T-helper 1 cell treated with Interleukin-12 subunit alpha and Interleukin-12 subunit beta and Interleukin-4 antibody, amounts not matched to agents 30 μg/mL and 1 μg/mL, for 36 hours (primary cell): ENCODE measurements at regions not wholly inside any gene's neighbourhood (a gene's known extent, or its start where the extent isn't known, plus 50 kb on each side); places are given as distances from the start of the nearest gene placed in this dataset.

Experiments used
- H3K27ac Mint-ChIP-seq: one replicate; pipeline ENCODE4 v1.8.0; 2021; ENCODE audit warnings: mild to moderate bottlenecking, mixed read lengths
- H3K27me3 Mint-ChIP-seq: one replicate; pipeline ENCODE4 v1.8.0; 2021; ENCODE audit warnings: low read depth, mixed read lengths
- H3K36me3 Mint-ChIP-seq: one replicate; pipeline ENCODE4 v1.8.0; 2021; ENCODE audit warnings: low read depth, mixed read lengths
- H3K4me1 Mint-ChIP-seq: one replicate; pipeline ENCODE4 v1.8.0; 2021; ENCODE audit warnings: low read depth, mixed read lengths
- H3K4me3 Mint-ChIP-seq: one replicate; pipeline ENCODE4 v1.8.0; 2021; ENCODE audit warnings: mild to moderate bottlenecking, moderate library complexity, mixed read lengths
- H3K9me3 Mint-ChIP-seq: one replicate; pipeline ENCODE4 v1.8.0; 2021; ENCODE audit warnings: mixed read lengths

- Mint-ChIP-seq H3K4me3 (no peak overlapping the region), H3K9me3 (peaks cover 17% of the 10 kb centered on the region), H3K4me1 (no peaks in the 10 kb centered on the region), H3K36me3 (no peaks in the 10 kb centered on the region), H3K27ac (no peak overlapping the region), H3K27me3 (no peaks in the 10 kb centered on the region)
These were observed 1363.9 kb upstream of the CRIM1 start for GRCh38 chr2:34991508-34992274.

DNA sequence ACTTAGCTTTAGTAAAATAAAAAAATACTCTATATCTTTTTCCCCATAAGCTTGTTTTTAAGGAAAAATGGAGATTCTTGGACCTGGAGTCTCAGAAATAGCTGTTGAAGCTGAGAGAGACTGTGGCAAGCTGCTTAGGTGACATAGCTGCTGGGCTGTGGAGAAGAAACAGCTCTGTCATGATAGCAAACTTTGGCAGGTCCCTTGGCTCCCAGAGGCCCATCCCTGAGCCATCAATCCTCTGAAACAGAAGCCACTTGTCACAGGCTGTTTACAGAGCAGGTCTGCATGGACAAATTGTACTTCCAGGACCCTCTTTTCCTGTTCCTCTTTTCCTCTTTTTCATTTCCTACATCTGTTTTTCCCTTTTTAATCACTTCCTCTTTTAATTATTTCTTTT is 1370.1 kb upstream of the CRIM1 start:
- no peaks in the 10 kb centered on the region for H3K27me3 Mint-ChIP-seq
- no peaks in the 10 kb centered on the region for H3K9me3 Mint-ChIP-seq
- no peak overlapping the region for H3K27ac Mint-ChIP-seq
- H3K4me1 Mint-ChIP-seq = no peaks in the 10 kb centered on the region
- H3K4me3 Mint-ChIP-seq = no peak overlapping the region
- no peaks in the 10 kb centered on the region for H3K36me3 Mint-ChIP-seq

- H3K4me1 Mint-ChIP-seq = no peaks in the 10 kb centered on the region
- H3K4me3 Mint-ChIP-seq = no peak overlapping the region
- no peaks in the 10 kb centered on the region for H3K27me3 Mint-ChIP-seq
- no peak overlapping the region for H3K27ac Mint-ChIP-seq
- H3K36me3 Mint-ChIP-seq = no peaks in the 10 kb centered on the region
- no peaks in the 10 kb centered on the region for H3K9me3 Mint-ChIP-seq
These were observed 1374.9 kb upstream of the CRIM1 start for GRCh38 chr2:34980689-34981088.

DNA sequence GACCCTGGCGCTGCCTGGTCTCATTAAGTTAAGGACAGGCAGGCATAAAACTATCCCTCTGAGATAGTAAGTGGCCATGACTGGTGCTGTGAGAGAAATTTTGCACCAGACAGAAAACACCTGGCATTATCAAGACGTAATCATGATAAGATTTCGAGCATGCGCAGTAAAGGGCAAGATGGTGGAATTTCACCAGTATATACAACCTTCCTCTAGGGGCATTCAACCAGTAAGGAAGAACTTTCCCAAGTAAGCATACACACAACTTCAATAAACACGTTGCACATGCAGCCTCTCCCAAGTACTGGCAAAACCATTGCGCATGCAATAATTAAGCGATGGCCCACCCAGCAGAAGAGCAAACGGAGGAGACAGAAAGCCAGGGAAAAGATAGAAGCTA is 1376.4 kb upstream of the CRIM1 start:
- Mint-ChIP-seq H3K36me3 (no peaks in the 10 kb centered on the region), H3K9me3 (peaks cover 3% of the 10 kb centered on the region), H3K27ac (no peak overlapping the region), H3K4me3 (no peak overlapping the region), H3K27me3 (no peaks in the 10 kb centered on the region), H3K4me1 (no peaks in the 10 kb centered on the region)

DNA sequence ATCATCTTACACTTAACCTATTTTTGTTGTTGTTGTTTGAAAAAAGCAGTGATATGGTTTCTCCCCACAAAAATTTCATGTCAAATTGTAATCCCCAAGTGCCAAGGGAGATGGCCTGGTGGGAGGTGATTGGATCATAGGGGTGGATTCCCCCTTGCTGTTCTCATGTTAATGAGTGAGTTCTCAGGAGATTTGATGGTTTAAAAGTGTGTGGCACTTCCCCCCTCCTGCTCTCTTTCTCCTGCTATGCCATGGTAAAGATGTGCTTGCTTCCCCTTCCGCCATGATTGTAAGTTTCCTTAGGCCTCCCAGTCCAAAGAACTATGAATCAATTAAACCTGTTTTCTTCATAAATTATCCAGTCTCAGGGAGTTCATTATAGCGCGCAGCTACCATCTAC is 1362.7 kb upstream of the FAM98A start:
- H3K27me3 Mint-ChIP-seq = no peaks in the 10 kb centered on the region
- no peaks in the 10 kb centered on the region for H3K36me3 Mint-ChIP-seq
- H3K9me3 Mint-ChIP-seq = no peaks in the 10 kb centered on the region
- no peak overlapping the region for H3K4me3 Mint-ChIP-seq
- H3K27ac Mint-ChIP-seq = no peak overlapping the region
- no peaks in the 10 kb centered on the region for H3K4me1 Mint-ChIP-seq

DNA sequence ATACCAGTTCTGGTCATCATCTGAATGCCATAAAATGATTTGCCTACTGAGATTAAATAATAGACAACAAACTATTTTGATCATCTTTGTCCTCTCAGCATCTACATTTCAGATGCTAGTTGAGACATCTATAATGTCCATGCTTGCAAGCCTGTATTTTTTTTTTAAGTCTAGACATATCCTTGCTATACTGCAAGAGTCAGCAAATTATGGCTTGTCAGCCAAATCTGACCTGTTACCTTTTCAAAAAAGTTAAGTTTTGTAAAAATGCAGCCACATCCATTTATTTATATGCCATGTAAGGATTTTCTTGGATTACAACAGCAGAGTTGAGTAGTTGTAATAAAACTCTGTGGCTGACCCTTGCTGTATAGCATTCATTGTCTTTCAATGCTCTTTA is 1355.7 kb upstream of the FAM98A start:
- Mint-ChIP-seq H3K27me3 (no peaks in the 10 kb centered on the region), H3K27ac (no peak overlapping the region), H3K4me3 (no peak overlapping the region), H3K9me3 (peaks cover 7% of the 10 kb centered on the region), H3K4me1 (no peaks in the 10 kb centered on the region), H3K36me3 (no peaks in the 10 kb centered on the region)

DNA sequence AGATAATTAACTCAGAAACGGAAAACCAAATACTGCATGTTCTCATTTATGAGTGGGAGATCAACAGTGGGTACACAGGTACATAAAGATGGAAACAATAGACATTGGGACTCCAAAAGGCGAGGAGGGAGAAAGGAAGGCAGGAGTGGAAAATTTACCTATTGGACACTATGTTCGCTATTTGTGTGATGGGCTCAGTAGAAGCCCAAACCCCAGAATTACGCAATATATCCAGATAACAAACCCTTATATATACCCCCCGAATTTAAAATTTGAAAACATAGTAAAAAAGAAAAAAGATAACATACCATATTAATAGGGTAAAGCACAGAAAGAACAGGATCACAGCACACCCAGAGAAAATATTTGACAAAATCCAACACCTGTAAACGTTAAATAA is 1351.7 kb upstream of the FAM98A start:
- no peaks in the 10 kb centered on the region for H3K4me1 Mint-ChIP-seq
- no peaks in the 10 kb centered on the region for H3K36me3 Mint-ChIP-seq
- H3K27me3 Mint-ChIP-seq = no peaks in the 10 kb centered on the region
- H3K9me3 Mint-ChIP-seq = peaks cover 20% of the 10 kb centered on the region
- H3K4me3 Mint-ChIP-seq = no peak overlapping the region
- H3K27ac Mint-ChIP-seq = no peak overlapping the region

- no peak overlapping the region for H3K4me3 Mint-ChIP-seq
- peaks cover 20% of the 10 kb centered on the region for H3K9me3 Mint-ChIP-seq
- no peaks in the 10 kb centered on the region for H3K27me3 Mint-ChIP-seq
- H3K4me1 Mint-ChIP-seq = no peaks in the 10 kb centered on the region
- H3K27ac Mint-ChIP-seq = no peak overlapping the region
- no peaks in the 10 kb centered on the region for H3K36me3 Mint-ChIP-seq
These were observed 1350.2 kb upstream of the FAM98A start for GRCh38 chr2:34949316-34949715.

DNA sequence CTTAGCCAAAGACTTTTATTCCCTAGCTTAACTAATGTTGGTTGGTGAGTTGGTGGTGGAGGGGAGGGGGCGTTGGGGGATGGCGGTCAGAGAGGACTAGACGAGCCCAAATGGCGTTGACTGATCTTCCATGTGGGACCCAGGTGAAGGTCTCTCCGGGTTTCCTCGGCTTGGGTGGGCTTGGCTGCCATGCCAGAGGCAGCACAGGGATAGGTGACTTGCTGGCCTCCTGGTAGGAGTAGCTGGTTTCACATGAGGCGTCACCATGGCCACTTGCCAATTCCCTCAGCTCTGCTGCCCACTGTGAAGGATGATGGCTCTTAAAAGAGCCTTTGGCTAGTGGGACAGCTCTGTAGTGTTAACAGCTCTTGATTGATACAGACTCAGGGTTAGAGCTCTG is 1337.0 kb upstream of the FAM98A start:
- Mint-ChIP-seq H3K36me3 (no peaks in the 10 kb centered on the region), H3K4me1 (no peaks in the 10 kb centered on the region), H3K9me3 (peaks cover 16% of the 10 kb centered on the region), H3K27ac (no peak overlapping the region), H3K27me3 (no peaks in the 10 kb centered on the region), H3K4me3 (no peak overlapping the region)

DNA sequence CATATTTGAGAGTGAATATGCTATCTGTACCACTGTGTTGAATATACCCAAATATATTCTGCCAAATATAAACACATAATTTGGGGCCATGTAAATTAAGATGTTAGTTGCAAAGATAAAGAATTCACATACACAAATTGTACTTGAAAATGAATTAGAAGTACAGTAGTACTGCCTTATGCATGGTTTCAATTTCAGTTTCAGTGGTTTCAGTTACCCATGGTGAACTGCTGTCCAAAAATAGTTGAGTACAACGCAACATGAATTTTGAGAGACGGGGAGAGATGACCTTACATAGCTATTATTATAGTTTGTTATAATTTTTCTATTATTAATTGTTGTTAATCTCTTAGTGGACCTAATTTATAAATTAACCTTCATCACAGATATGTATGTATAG is 1313.0 kb upstream of the FAM98A start:
- Mint-ChIP-seq H3K27me3 (no peaks in the 10 kb centered on the region), H3K27ac (no peak overlapping the region), H3K36me3 (no peaks in the 10 kb centered on the region), H3K4me1 (no peaks in the 10 kb centered on the region), H3K9me3 (peaks cover 14% of the 10 kb centered on the region), H3K4me3 (no peak overlapping the region)

DNA sequence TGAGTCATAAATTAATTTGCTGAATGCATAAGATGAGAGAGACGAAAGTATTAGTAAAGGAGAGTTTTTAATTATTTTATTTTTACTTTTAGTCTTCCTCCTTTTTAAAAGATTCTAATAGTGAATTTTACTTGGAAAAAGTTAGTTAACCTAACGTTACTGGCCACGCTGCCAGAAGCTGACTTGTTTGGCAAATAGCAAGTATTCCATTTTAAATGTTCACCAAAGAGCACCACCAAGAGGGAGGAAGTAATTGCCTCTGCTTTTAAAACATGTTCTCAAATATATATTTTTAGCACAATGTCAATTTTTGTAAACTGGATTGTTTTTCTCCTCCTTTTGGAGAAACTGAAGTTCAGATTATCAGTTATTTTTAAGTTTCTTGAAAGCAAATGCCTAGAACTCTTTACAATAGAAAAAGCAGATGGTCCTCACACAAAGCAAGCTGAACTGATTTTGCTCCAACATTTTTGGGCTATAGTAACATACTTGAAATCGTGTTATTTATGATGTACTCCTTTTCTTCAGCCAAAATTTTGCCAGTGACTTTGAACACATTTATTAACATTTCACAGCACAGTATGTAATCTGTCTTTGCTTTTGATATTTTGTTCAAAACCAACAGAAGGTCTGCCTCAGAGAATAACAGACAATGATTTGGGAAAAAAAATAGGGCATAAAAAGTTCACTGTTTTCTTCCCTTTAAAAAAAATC is 1311.0 kb upstream of the FAM98A start:
- Mint-ChIP-seq H3K9me3 (peaks cover 10% of the 10 kb centered on the region), H3K4me3 (no peak overlapping the region), H3K36me3 (no peaks in the 10 kb centered on the region)

DNA sequence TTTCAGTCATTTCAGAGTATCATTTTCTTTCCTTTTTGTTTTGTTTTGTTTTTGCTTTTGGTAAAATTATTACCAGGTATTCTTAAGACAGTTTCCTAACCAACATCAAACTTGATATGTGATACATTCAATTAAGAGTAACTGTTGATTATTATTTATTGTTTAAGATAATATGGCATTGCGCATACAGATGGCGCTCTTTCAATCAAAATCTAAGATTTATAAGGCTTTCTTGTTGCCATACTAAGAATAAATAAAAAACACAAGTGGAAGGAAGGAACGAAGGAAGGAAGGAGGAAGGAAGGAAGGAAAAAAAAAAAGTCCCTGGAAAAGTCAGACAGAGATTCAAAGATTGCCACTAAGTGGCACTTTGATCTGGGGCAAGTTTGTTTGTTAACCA is 1308.7 kb upstream of the FAM98A start:
- Mint-ChIP-seq H3K36me3 (no peaks in the 10 kb centered on the region), H3K27me3 (no peaks in the 10 kb centered on the region), H3K4me3 (no peak overlapping the region), H3K9me3 (peaks cover 3% of the 10 kb centered on the region), H3K4me1 (no peaks in the 10 kb centered on the region), H3K27ac (no peak overlapping the region)

More for the DNA sequence above, 1311.0 kb upstream of the FAM98A start:
- H3K27ac Mint-ChIP-seq = no peak overlapping the region
- H3K4me1 Mint-ChIP-seq = no peaks in the 10 kb centered on the region
- no peaks in the 10 kb centered on the region for H3K27me3 Mint-ChIP-seq

DNA sequence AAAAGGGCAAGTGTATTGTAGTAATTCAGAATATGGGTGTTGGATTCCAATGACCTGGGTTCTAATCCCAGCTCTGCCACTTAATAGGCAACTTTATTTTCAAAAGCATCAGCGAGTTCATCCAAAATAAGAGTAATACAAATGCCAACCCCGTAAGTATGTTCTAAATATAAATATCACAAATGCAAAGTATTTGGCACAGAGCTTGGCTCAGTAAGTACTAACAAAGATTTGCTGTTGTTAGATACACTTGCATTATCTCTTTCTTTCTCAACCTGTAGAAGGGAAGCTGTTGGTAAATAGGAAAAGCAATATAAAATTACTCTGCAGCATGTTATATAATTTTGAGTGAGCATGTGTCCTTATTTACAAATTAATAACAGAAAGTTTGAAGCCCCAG is 1302.6 kb upstream of the FAM98A start:
- H3K4me1 Mint-ChIP-seq = no peaks in the 10 kb centered on the region

GRCh38 chr2:34899079-34899478 is 1300.0 kb upstream of the FAM98A start:
- H3K36me3 Mint-ChIP-seq = no peaks in the 10 kb centered on the region
- H3K27ac Mint-ChIP-seq = no peak overlapping the region
- H3K9me3 Mint-ChIP-seq = no peaks in the 10 kb centered on the region
- H3K27me3 Mint-ChIP-seq = no peaks in the 10 kb centered on the region
- no peak overlapping the region for H3K4me3 Mint-ChIP-seq
- H3K4me1 Mint-ChIP-seq = no peaks in the 10 kb centered on the region

More for the DNA sequence above, 1302.6 kb upstream of the FAM98A start:
- no peaks in the 10 kb centered on the region for H3K36me3 Mint-ChIP-seq
- H3K4me3 Mint-ChIP-seq = no peak overlapping the region
- no peaks in the 10 kb centered on the region for H3K9me3 Mint-ChIP-seq
- no peak overlapping the region for H3K27ac Mint-ChIP-seq
- H3K27me3 Mint-ChIP-seq = no peaks in the 10 kb centered on the region

DNA sequence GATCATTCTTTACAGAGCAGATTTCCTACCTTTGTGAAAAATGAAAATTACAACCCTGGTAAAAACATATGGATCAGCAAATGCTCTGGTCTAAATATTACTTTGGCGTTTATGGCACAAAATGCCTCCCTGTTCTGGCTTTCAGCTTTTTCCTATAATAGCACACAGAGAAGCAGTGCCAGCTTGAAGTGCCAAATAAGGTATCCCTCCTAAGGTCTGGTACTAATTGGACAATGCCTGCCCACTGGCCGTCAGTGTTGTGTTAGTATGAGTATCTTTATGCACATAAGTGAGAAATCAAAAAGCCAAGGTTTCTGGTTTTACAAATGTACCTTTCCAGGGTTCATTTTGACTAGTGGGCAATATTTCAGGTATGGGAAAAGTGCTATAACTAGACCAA is 1293.7 kb upstream of the FAM98A start:
- no peaks in the 10 kb centered on the region for H3K36me3 Mint-ChIP-seq
- no peak overlapping the region for H3K4me3 Mint-ChIP-seq
- H3K27me3 Mint-ChIP-seq = no peaks in the 10 kb centered on the region
- no peak overlapping the region for H3K27ac Mint-ChIP-seq
- H3K9me3 Mint-ChIP-seq = no peaks in the 10 kb centered on the region
- H3K4me1 Mint-ChIP-seq = no peaks in the 10 kb centered on the region
